GM12873 (cell line): ENCODE measurements at regions not wholly inside any gene's neighbourhood (a gene's known extent, or its start where the extent isn't known, plus 50 kb on each side); places are given as distances from the start of the nearest gene placed in this dataset.

Source experiments
- CTCF ChIP-seq: IDR thresholded peaks from 2 replicates; pipeline ENCODE4 v1.5.1; 2012; ENCODE audit warnings: low read depth, mild to moderate bottlenecking, moderate library complexity, low read length, control low read depth; ENCODE audit not compliant: insufficient read depth; ENCODE audit errors: missing control alignments

GRCh38 chr2:186339716-186340115 lies 146.3 kb upstream of the ZC3H15 start:
- TF ChIP-seq CTCF = no peak

GRCh38 chr2:186342029-186342428 lies 144.0 kb upstream of the ZC3H15 start:
- TF ChIP-seq CTCF = no peak

GRCh38 chr2:186345745-186346144 lies 140.3 kb upstream of the ZC3H15 start:
- TF ChIP-seq CTCF = no peak

- TF ChIP-seq CTCF = no peak
Observed at GRCh38 chr2:186346216-186346615, 139.8 kb upstream of the ZC3H15 start.

- no peak for TF ChIP-seq CTCF
Observed at GRCh38 chr2:186347472-186347871, 138.6 kb upstream of the ZC3H15 start.

GRCh38 chr2:186348200-186348599 lies 137.9 kb upstream of the ZC3H15 start:
- no peak for TF ChIP-seq CTCF

- no peak for TF ChIP-seq CTCF
Observed at GRCh38 chr2:186349508-186349907, 136.6 kb upstream of the ZC3H15 start.
